Spleen (tissue), 7 donors: ENCODE measurements at regions not wholly inside any gene's neighbourhood (a gene's known extent, or its start where the extent isn't known, plus 50 kb on each side); places are given as distances from the start of the nearest gene placed in this dataset.

Experiments used
- POLR2A ChIP-seq, 3 donors: fragments of 450-650 bp; IDR thresholded peaks; one replicate each; pipeline ENCODE4 v1.5.1; 2017; ENCODE audit warnings: antibody characterized with exemption in 3 of 3, mild to moderate bottlenecking in 1 of 3
- TF ChIP-seq, protein P1 (sequence below), 11 experiments: fragments of 200-600 bp in 7 of 11; fragments of 450-650 bp in 4 of 11; sonication (generic) in 4 of 11; IDR thresholded peaks in 8 of 11; conservative IDR thresholded peaks in 3 of 11; 1 replicate in 7 of 11; 2 replicates in 4 of 11; pipeline versions ENCODE4 v1.4.0 to v1.8.0; 2016 to 2021; ENCODE audit warnings: antibody characterized with exemption in 11 of 11, inconsistent platforms in 4 of 11, mild to moderate bottlenecking in 1 of 11
- donor health status: DM: no; HTN: no; CAD: no; lungs with moderate emphysema.
- donor health status: DM: no; HTN: no; CAD: no.
- donor health status: DM: no; HTN: no; CAD: no.

DNA sequence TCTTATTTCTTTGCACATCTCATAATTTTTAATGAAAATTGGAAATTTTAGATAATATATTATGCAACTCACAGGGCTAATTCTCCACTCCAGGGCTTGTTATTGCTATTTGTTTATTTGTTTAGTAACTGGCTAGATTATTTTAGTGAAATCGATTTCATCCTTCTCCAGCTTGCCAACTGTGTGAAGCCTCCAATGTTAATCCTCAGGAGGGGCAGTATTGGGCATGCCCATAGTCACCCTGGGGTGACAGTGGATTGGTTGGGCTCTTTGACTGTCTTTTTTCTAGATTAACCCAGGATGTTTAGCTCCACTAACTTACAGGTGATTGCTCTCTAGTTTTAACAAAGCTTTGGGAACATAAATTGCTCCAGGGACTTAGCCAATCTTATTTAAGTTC, 450.1 kb downstream of the BMP2 start:
- TF ChIP-seq, protein P1, sequence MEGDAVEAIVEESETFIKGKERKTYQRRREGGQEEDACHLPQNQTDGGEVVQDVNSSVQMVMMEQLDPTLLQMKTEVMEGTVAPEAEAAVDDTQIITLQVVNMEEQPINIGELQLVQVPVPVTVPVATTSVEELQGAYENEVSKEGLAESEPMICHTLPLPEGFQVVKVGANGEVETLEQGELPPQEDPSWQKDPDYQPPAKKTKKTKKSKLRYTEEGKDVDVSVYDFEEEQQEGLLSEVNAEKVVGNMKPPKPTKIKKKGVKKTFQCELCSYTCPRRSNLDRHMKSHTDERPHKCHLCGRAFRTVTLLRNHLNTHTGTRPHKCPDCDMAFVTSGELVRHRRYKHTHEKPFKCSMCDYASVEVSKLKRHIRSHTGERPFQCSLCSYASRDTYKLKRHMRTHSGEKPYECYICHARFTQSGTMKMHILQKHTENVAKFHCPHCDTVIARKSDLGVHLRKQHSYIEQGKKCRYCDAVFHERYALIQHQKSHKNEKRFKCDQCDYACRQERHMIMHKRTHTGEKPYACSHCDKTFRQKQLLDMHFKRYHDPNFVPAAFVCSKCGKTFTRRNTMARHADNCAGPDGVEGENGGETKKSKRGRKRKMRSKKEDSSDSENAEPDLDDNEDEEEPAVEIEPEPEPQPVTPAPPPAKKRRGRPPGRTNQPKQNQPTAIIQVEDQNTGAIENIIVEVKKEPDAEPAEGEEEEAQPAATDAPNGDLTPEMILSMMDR (IDR thresholded peaks at IDR 0.05 in 8 of 11, conservative IDR thresholded peaks at IDR 0.05 in 3 of 11) = no peak
- TF ChIP-seq POLR2A (IDR thresholded peaks at IDR 0.05) = no peak
